ENCODE measurements at regions not wholly inside any gene's neighbourhood (a gene's known extent, or its start where the extent isn't known, plus 50 kb on each side); places are given as distances from the start of the nearest gene placed in this dataset.

GRCh38 chr20:40525351-40525750, 163.7 kb downstream of the MAFB start:
- TF ChIP-seq, protein P1, sequence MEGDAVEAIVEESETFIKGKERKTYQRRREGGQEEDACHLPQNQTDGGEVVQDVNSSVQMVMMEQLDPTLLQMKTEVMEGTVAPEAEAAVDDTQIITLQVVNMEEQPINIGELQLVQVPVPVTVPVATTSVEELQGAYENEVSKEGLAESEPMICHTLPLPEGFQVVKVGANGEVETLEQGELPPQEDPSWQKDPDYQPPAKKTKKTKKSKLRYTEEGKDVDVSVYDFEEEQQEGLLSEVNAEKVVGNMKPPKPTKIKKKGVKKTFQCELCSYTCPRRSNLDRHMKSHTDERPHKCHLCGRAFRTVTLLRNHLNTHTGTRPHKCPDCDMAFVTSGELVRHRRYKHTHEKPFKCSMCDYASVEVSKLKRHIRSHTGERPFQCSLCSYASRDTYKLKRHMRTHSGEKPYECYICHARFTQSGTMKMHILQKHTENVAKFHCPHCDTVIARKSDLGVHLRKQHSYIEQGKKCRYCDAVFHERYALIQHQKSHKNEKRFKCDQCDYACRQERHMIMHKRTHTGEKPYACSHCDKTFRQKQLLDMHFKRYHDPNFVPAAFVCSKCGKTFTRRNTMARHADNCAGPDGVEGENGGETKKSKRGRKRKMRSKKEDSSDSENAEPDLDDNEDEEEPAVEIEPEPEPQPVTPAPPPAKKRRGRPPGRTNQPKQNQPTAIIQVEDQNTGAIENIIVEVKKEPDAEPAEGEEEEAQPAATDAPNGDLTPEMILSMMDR (IDR thresholded peaks at IDR 0.05) = no peak
- TF ChIP-seq ETV6 (CRISPR knock-in tag; IDR thresholded peaks at IDR 0.05) (no peak), E2F4 (CRISPR knock-in tag; IDR thresholded peaks at IDR 0.05; ENCODE audit: borderline replicate concordance, low read depth) (no peak), NFYB (CRISPR knock-in tag; conservative IDR thresholded peaks at IDR 0.05; ENCODE audit: low read depth) (no peak), TCF7 (CRISPR knock-in tag; IDR thresholded peaks at IDR 0.05; ENCODE audit: low read depth) (no peak), NFATC4 (CRISPR knock-in tag; IDR thresholded peaks at IDR 0.05) (no peak), FOXJ3 (CRISPR knock-in tag; IDR thresholded peaks at IDR 0.05; ENCODE audit: borderline replicate concordance) (no peak), ZNF416 (CRISPR knock-in tag; IDR thresholded peaks at IDR 0.05) (no peak), ZNF263 (CRISPR knock-in tag; IDR thresholded peaks at IDR 0.05; ENCODE audit: low read depth) (no peak)
- TF ChIP-seq, protein P2, sequence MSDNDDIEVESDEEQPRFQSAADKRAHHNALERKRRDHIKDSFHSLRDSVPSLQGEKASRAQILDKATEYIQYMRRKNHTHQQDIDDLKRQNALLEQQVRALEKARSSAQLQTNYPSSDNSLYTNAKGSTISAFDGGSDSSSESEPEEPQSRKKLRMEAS (CRISPR knock-in tag; IDR thresholded peaks at IDR 0.05) = no peak

Data from WTC11 (cell line).